ENCODE measurements at regions not wholly inside any gene's neighbourhood (a gene's known extent, or its start where the extent isn't known, plus 50 kb on each side); places are given as distances from the start of the nearest gene placed in this dataset.

GRCh38 chr1:55636696-55637095, 421.5 kb upstream of the USP24 start:
- DNase-seq = no peak

- no peak for DNase-seq
Measured at GRCh38 chr1:55635856-55636255, 420.7 kb upstream of the USP24 start.

- DNase-seq = no peak
Measured at GRCh38 chr1:55634516-55634915, 419.4 kb upstream of the USP24 start.

- DNase-seq = no peak
Measured at GRCh38 chr1:55632906-55633305, 417.7 kb upstream of the USP24 start.

GRCh38 chr1:55632058-55632457, 416.9 kb upstream of the USP24 start:
- no peak for DNase-seq

- DNase-seq = no peak
Measured at GRCh38 chr1:55631509-55631908, 416.3 kb upstream of the USP24 start.

- no peak for DNase-seq
Measured at GRCh38 chr1:55626326-55626725, 411.2 kb upstream of the USP24 start.

- no peak for DNase-seq
Measured at GRCh38 chr1:55624766-55625165, 409.6 kb upstream of the USP24 start.

GRCh38 chr1:55623311-55623710, 408.1 kb upstream of the USP24 start:
- no peak for DNase-seq

- peak; percentile 37 for DNase-seq
Measured at GRCh38 chr1:55622074-55622473, 406.9 kb upstream of the USP24 start.

GRCh38 chr1:55618199-55618598, 403.0 kb upstream of the USP24 start:
- no peak for DNase-seq

GRCh38 chr1:55617288-55617982, 402.3 kb upstream of the USP24 start:
- no peak for DNase-seq

GRCh38 chr1:55612988-55613387, 397.8 kb upstream of the USP24 start:
- no peak for DNase-seq

GRCh38 chr1:55611123-55611522, 396.0 kb upstream of the USP24 start:
- no peak for DNase-seq

- DNase-seq = no peak
Measured at GRCh38 chr1:55610203-55610602, 395.0 kb upstream of the USP24 start.

GRCh38 chr1:55609630-55610029, 394.5 kb upstream of the USP24 start:
- DNase-seq = no peak

- DNase-seq = no peak
Measured at GRCh38 chr1:55605155-55605554, 390.0 kb upstream of the USP24 start.

GRCh38 chr1:55604749-55605148, 389.6 kb upstream of the USP24 start:
- DNase-seq = no peak

GRCh38 chr1:55604179-55604578, 389.0 kb upstream of the USP24 start:
- DNase-seq = no peak

GRCh38 chr1:55600242-55600641, 385.1 kb upstream of the USP24 start:
- no peak for DNase-seq

- no peak for DNase-seq
Measured at GRCh38 chr1:55597910-55598309, 382.7 kb upstream of the USP24 start.

GRCh38 chr1:55594701-55595100, 379.5 kb upstream of the USP24 start:
- DNase-seq = no peak

- no peak for DNase-seq
Measured at GRCh38 chr1:55593298-55593697, 378.1 kb upstream of the USP24 start.

GRCh38 chr1:55592122-55592521, 377.0 kb upstream of the USP24 start:
- DNase-seq = no peak

- no peak for DNase-seq
Measured at GRCh38 chr1:55589671-55590297, 374.6 kb upstream of the USP24 start.

All from NCI-H2171 treated with DMSO at 0.1 percent for 48 hours (cell line).